NCI-H1048 (cell line): ENCODE measurements at regions not wholly inside any gene's neighbourhood (a gene's known extent, or its start where the extent isn't known, plus 50 kb on each side); places are given as distances from the start of the nearest gene placed in this dataset.
"Not testable (repeated sequence)": the region's sequence is repeated elsewhere in the genome, so short reads cannot be mapped to it uniquely, and the experiment has no call there.

Source experiments
- DNase-seq: peaks from one replicate; lab custom pipeline; 2025; lab: John Stamatoyannopoulos, UW

GRCh38 chr7:85316489-85316888, 129.6 kb upstream of the SEMA3D start:
- DNase-seq, result no peak

DNA sequence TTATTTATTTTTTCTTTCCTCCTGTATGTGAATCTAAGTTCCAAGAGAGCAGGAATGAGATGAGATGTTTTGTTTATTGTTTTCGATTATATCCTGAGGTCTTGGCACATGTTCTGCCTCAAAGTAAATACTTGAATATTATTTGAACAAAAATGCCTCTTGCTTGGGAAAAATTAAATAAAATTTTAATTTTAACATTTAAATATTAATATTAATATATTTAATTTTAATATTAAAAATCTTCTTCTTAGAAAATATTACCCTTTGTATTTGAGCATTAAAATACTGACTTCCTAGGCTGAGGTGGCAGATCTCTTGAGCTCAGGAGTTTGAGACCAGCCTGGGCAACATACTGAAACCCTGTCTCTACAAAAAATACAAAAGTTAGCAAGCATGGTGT, 123.4 kb upstream of the SEMA3D start:
- no peak for DNase-seq

DNA sequence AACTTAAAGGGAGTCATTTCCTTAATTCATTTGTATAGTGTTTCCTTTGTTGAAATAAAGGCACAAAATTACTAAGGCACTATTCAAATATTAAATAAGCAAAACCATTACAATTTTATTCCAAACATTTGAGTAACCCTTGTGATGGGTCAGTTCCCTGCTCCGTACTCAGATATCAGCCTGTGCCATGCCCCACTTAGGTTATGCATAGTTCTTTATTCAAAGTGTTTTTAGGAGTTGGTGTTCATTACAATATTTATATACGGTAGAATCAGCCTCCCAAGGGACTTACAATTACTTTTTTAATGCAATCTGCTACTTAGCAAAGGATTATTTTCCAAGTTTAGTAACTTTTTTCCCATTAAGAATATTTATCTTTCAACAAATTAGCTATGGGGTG, 119.3 kb upstream of the SEMA3D start:
- DNase-seq, result no peak

GRCh38 chr7:85294176-85294575, 107.3 kb upstream of the SEMA3D start:
- DNase-seq, result no peak

DNA sequence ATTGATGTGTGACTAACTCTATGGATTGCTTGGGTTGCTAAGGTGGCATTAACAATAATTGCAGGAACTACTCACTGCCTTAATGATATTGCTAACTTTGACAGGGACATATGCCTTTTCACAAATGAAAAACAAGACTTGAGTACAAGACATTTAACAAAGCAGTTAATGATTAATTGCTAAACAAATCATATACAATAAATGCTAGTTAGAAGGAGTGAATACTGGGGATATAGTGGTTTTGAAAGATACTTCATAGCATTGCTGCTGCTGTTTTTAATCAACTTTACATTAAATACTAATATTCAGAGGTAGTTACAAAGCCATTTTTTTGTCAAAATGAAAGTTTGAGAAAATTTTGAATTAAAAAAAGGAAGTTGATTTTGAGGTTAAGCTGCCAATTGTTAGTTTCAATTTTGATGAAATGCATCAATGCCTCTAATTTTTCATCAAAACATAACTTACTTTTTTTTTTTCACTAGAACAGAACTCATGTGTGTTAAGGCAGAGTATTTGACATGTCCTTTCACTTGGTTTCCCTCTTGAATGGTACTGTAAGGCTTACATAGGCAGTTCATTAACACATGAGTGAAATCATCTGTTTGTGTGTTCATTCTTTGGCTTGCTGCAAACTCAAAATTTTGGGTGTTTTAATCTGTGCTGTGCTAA, 106.2 kb upstream of the SEMA3D start:
- DNase-seq, result no peak

- DNase-seq, result no peak
Observed at GRCh38 chr7:85290269-85290668, 103.4 kb upstream of the SEMA3D start.

GRCh38 chr7:85289279-85289678, 102.4 kb upstream of the SEMA3D start:
- DNase-seq, result no peak

GRCh38 chr7:85287106-85287825, 100.4 kb upstream of the SEMA3D start:
- no peak for DNase-seq

GRCh38 chr7:85286446-85286845, 99.6 kb upstream of the SEMA3D start:
- no peak for DNase-seq

GRCh38 chr7:85285527-85285926, 98.7 kb upstream of the SEMA3D start:
- no peak for DNase-seq

DNA sequence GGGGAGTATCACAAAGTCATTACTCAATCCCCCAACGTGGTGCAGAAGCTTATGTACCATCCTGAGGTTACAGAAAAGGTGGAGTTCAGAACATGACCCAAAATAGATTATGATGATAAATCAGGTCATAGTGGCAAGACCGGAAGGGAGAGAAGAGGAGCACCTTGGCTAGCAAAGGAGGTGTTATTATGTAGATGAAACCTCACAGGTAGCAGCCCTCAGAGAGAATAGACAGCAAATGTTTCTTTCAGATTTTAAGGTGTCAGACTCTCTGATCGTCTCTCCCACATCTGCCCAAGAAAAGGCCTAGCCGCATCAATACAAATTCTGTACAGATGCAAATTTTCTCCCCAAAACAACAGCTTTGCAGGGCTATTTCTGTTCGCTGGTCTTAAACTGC, 88.3 kb upstream of the SEMA3D start:
- DNase-seq, result no peak

DNA sequence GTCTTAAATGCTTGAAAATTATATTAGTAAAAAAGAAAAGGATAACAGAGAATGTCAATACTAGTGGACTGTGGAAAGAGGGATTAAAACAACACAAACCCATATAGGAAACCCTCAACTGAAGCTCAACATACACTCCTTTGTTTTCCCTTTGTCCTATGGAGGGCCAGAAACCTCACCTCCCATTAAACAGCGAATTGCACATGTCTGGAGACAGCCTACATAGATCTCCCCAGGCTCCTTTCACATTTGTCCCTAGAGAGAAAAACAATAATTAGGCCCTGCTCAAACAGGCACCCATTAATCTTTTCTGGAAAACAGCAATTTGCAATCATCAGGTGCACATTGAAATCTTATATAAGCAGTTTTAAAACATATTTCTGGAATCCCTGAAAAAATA, 87.6 kb upstream of the SEMA3D start:
- DNase-seq, result no peak

GRCh38 chr7:85262891-85263290, 76.0 kb upstream of the SEMA3D start:
- DNase-seq, result no peak

DNA sequence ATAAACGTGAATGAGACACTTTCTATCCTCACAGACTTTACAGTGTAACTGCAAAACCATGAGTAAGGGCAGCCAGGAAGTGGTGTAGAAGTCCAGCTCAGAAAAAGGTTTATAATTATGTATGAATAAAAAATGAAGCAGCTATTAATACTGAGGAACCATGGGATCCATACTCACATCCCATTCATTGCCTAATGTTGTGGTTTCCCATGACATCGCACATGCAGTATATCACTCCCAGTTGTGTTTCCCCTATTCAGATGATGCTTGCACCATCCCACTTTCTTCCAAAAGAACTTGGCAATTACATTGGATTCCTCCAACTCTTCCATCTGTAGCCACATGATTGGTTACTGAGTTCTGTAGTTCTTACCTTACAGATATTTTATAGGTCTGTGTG, 74.5 kb upstream of the SEMA3D start:
- no peak for DNase-seq

DNA sequence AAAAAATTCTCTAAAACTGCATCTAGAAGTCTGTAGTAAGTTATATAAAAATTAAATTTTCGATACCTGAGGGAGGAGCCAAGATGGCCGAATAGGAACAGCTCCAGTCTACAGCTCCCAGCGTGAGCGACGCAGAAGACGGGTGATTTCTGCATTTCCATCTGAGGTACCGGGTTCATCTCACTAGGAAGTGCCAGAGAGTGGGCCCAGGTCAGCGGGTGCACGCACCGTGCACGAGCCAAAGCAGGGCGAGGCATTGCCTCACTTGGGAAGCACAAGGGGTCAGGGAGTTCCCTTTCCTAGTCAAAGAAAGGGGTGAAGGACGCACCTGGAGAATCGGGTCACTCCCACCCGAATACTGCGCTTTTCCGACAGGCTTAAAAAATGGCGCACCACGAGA, 62.9 kb upstream of the SEMA3D start:
- DNase-seq, result not testable (repeated sequence)

- DNase-seq, result no peak
Observed at GRCh38 chr7:85239109-85239508, 52.3 kb upstream of the SEMA3D start.

GRCh38 chr7:85237721-85238120, 50.9 kb upstream of the SEMA3D start:
- no peak for DNase-seq
